ENCODE measurements at regions not wholly inside any gene's neighbourhood (a gene's known extent, or its start where the extent isn't known, plus 50 kb on each side); places are given as distances from the start of the nearest gene placed in this dataset.
A peak's percentile ranks its signal among the peaks of the same experiment; 100 is the strongest.

GRCh38 chr12:59007620-59008019, 87.3 kb upstream of the LRIG3 start:
- Histone ChIP-seq H3K27ac (ENCODE audit: insufficient read depth, low read length) (no peak overlapping the region), H3K4me2 (ENCODE audit: extremely low read depth, insufficient read depth, low read length) (no peak overlapping the region), H3K27me3 (ENCODE audit: control insufficient read depth, insufficient read depth, low read length) (no peaks in the 10 kb centered on the region), H3K9ac (ENCODE audit: insufficient read depth, low read length) (no peak overlapping the region), H3K79me2 (ENCODE audit: control insufficient read depth, insufficient read depth, low read length) (no peaks in the 10 kb centered on the region), H3K9me3 (ENCODE audit: control insufficient read depth, insufficient read depth, low read depth, low read length) (no peaks in the 10 kb centered on the region), H3K4me1 (ENCODE audit: control insufficient read depth, extremely low read depth, insufficient read depth, low read length) (no peaks in the 10 kb centered on the region), H2AFZ (ENCODE audit: low read length) (no peak overlapping the region), H3K36me3 (ENCODE audit: control insufficient read depth, insufficient read depth, low read length) (no peaks in the 10 kb centered on the region), H3K4me3 (replicated peaks in 1 of 4; ENCODE audit: control extremely low read depth in 1 of 4, insufficient read depth in 1 of 4, low read depth in 3 of 4, low read length in 4 of 4) (no peak overlapping the region), H4K20me1 (ENCODE audit: control insufficient read depth, extremely low read depth, insufficient read depth, low read length) (no peaks in the 10 kb centered on the region)
- peak in 1 of 2 donors; percentile 10 for DNase-seq (ENCODE audit: low read depth in 2 of 2)
- TF ChIP-seq, protein P1, sequence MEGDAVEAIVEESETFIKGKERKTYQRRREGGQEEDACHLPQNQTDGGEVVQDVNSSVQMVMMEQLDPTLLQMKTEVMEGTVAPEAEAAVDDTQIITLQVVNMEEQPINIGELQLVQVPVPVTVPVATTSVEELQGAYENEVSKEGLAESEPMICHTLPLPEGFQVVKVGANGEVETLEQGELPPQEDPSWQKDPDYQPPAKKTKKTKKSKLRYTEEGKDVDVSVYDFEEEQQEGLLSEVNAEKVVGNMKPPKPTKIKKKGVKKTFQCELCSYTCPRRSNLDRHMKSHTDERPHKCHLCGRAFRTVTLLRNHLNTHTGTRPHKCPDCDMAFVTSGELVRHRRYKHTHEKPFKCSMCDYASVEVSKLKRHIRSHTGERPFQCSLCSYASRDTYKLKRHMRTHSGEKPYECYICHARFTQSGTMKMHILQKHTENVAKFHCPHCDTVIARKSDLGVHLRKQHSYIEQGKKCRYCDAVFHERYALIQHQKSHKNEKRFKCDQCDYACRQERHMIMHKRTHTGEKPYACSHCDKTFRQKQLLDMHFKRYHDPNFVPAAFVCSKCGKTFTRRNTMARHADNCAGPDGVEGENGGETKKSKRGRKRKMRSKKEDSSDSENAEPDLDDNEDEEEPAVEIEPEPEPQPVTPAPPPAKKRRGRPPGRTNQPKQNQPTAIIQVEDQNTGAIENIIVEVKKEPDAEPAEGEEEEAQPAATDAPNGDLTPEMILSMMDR (conservative IDR thresholded peaks at IDR 0.05 in 1 of 2, IDR thresholded peaks at IDR 0.05 in 1 of 2; ENCODE audit: low read depth in 1 of 2, low read length in 2 of 2): no peak
- no peak for TF ChIP-seq EZH2 (IDR thresholded peaks at IDR 0.05; ENCODE audit: low read length, missing control alignments)

DNA sequence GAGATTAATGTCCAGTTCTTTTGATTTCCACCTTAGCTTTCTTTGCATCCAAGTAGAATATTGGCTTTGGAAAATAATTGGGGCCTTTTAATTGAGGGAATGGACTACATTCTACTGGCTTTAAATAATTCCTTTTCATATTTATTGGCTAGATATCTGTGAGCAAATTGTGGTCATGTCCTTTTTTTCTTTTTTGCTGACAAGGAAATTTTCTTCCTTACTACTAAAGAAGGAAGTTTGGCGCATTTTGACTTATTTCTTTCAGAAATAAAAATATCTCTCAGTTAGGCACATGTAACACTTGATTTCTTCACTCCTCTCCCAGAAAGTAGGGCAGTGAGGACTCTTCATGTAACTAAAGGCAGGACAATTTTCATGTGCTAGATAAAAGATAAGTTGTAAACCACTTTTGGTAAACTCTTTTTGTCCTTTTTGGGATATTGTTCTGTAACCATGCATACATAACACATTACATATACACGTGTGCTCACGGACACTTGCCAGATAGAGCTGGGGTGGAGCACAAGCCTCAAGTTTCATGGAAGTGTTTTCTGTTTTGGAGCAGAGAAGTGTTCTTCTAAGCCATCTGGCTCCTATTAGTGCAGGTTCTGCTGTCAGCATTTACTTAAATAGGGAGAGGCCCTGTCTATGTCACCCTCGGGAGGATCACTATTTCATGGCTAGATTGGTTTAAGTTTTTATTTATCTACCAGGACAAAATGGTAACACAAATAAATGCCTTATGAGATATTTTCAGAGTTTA, 85.1 kb upstream of the LRIG3 start:
- no peaks in the 10 kb centered on the region for H3K9me3 ChIP-seq (ENCODE audit: control insufficient read depth, insufficient read depth, low read depth, low read length)
- H3K79me2 ChIP-seq (ENCODE audit: control insufficient read depth, insufficient read depth, low read length): no peaks in the 10 kb centered on the region
- peak; percentile 8 to 52 for DNase-seq (ENCODE audit: low read depth in 2 of 2)
- TF ChIP-seq EZH2 (IDR thresholded peaks at IDR 0.05; ENCODE audit: low read length, missing control alignments): no peak
- TF ChIP-seq, protein P1 (conservative IDR thresholded peaks at IDR 0.05 in 1 of 2, IDR thresholded peaks at IDR 0.05 in 1 of 2; ENCODE audit: low read depth in 1 of 2, low read length in 2 of 2): no peak
- H3K4me2 ChIP-seq (ENCODE audit: extremely low read depth, insufficient read depth, low read length): no peak overlapping the region
- no peaks in the 10 kb centered on the region for H3K27me3 ChIP-seq (ENCODE audit: control insufficient read depth, insufficient read depth, low read length)
- H2AFZ ChIP-seq (ENCODE audit: low read length): no peak overlapping the region
- H3K9ac ChIP-seq (ENCODE audit: insufficient read depth, low read length): no peak overlapping the region
- H3K4me1 ChIP-seq (ENCODE audit: control insufficient read depth, extremely low read depth, insufficient read depth, low read length): no peaks in the 10 kb centered on the region
- H3K27ac ChIP-seq (ENCODE audit: insufficient read depth, low read length): no peak overlapping the region
- no peaks in the 10 kb centered on the region for H3K36me3 ChIP-seq (ENCODE audit: control insufficient read depth, insufficient read depth, low read length)
- H3K4me3 ChIP-seq (replicated peaks in 1 of 4; ENCODE audit: control extremely low read depth in 1 of 4, insufficient read depth in 1 of 4, low read depth in 3 of 4, low read length in 4 of 4): no peak overlapping the region
- H4K20me1 ChIP-seq (ENCODE audit: control insufficient read depth, extremely low read depth, insufficient read depth, low read length): no peaks in the 10 kb centered on the region

GRCh38 chr12:59004456-59004855, 84.2 kb upstream of the LRIG3 start:
- Histone ChIP-seq H2AFZ (ENCODE audit: low read length) (peak overlapping the region; percentile 39), H3K4me2 (ENCODE audit: extremely low read depth, insufficient read depth, low read length) (no peak overlapping the region), H4K20me1 (ENCODE audit: control insufficient read depth, extremely low read depth, insufficient read depth, low read length) (no peaks in the 10 kb centered on the region)

More at GRCh38 chr12:59004456-59004855, 84.2 kb upstream of the LRIG3 start:
- TF ChIP-seq EZH2 (IDR thresholded peaks at IDR 0.05; ENCODE audit: low read length, missing control alignments): no peak
- TF ChIP-seq, protein P1 (conservative IDR thresholded peaks at IDR 0.05 in 1 of 2, IDR thresholded peaks at IDR 0.05 in 1 of 2; ENCODE audit: low read depth in 1 of 2, low read length in 2 of 2): no peak
- H3K4me1 ChIP-seq (ENCODE audit: control insufficient read depth, extremely low read depth, insufficient read depth, low read length): no peaks in the 10 kb centered on the region
- H3K27me3 ChIP-seq (ENCODE audit: control insufficient read depth, insufficient read depth, low read length): no peaks in the 10 kb centered on the region
- DNase-seq (ENCODE audit: low read depth in 2 of 2): no peak
- no peak overlapping the region for H3K9ac ChIP-seq (ENCODE audit: insufficient read depth, low read length)
- H3K36me3 ChIP-seq (ENCODE audit: control insufficient read depth, insufficient read depth, low read length): no peaks in the 10 kb centered on the region
- H3K4me3 ChIP-seq (replicated peaks in 1 of 4; ENCODE audit: control extremely low read depth in 1 of 4, insufficient read depth in 1 of 4, low read depth in 3 of 4, low read length in 4 of 4): peak overlapping the region in 1 of 4 experiments; percentile 1
- H3K9me3 ChIP-seq (ENCODE audit: control insufficient read depth, insufficient read depth, low read depth, low read length): no peaks in the 10 kb centered on the region
- no peak overlapping the region for H3K27ac ChIP-seq (ENCODE audit: insufficient read depth, low read length)
- no peaks in the 10 kb centered on the region for H3K79me2 ChIP-seq (ENCODE audit: control insufficient read depth, insufficient read depth, low read length)
